Tibial nerve (tissue), 4 donors: ENCODE measurements at regions not wholly inside any gene's neighbourhood (a gene's known extent, or its start where the extent isn't known, plus 50 kb on each side); places are given as distances from the start of the nearest gene placed in this dataset.
A peak's percentile ranks its signal among the peaks of the same experiment; 100 is the strongest.

Experiments used
- DNase-seq, 2 donors: peaks; one replicate each; pipeline ENCODE4 v3.0.0-alpha.2; 2019; ENCODE audit warnings: low spot score in 2 of 2
- H3K27ac ChIP-seq, 4 donors: fragments of 200-600 bp; sonication (generic) in 3 of 4; one replicate each; pipeline ENCODE4 v1.5.1; 2017 to 2019; ENCODE audit warnings: mild to moderate bottlenecking in 1 of 4
- H3K27me3 ChIP-seq, 2 donors: fragments of 200-600 bp; sonication (generic) in 1 of 2; one replicate each; pipeline versions ENCODE4 v1.5.1 to v1.6.0; 2017 to 2019
- H3K36me3 ChIP-seq, 3 donors: fragments of 200-600 bp; sonication (generic); one replicate each; pipeline ENCODE4 v1.5.1; 2018 to 2019
- H3K4me1 ChIP-seq, 4 donors: fragments of 200-600 bp; sonication (generic) in 3 of 4; one replicate each; pipeline ENCODE4 v1.5.1; 2017 to 2019
- H3K4me3 ChIP-seq, 4 donors: fragments of 200-600 bp; sonication (generic) in 3 of 4; one replicate each; pipeline ENCODE4 v1.5.1; 2017 to 2019; ENCODE audit warnings: mild to moderate bottlenecking in 1 of 4, moderate library complexity in 1 of 4
- H3K9me3 ChIP-seq, 4 donors: fragments of 200-600 bp; sonication (generic) in 3 of 4; one replicate each; pipeline ENCODE4 v1.5.1; 2017 to 2019
- CTCF ChIP-seq, 5 experiments: fragments of 200-600 bp in 3 of 5; fragments of 450-650 bp in 2 of 5; sonication (generic) in 3 of 5; IDR thresholded peaks; one replicate each; pipeline ENCODE4 v1.5.1; 2016 to 2019; ENCODE audit warnings: antibody characterized with exemption in 5 of 5, mild to moderate bottlenecking in 3 of 5, moderate library complexity in 2 of 5
- EP300 ChIP-seq, 2 donors: sonication (generic); formaldehyde crosslinking; IDR thresholded peaks; one replicate each; pipeline ENCODE4 v1.6.1; 2017; ENCODE audit warnings: antibody characterized with exemption in 2 of 2, mild to moderate bottlenecking in 1 of 2
- POLR2A ChIP-seq, 2 donors: fragments of 450-650 bp; IDR thresholded peaks; one replicate each; pipeline ENCODE4 v1.6.1; 2017; ENCODE audit warnings: antibody characterized with exemption in 2 of 2, mild to moderate bottlenecking in 2 of 2, moderate library complexity in 2 of 2
- WGBS, 2 donors: methylation state at CpG; one replicate each; pipeline ENCODE4 v1.1.5; 2018; 5-methylcytosine and 5-hydroxymethylcytosine counted together

GRCh38 chr6:113147544-113147943 lies 709.6 kb upstream of the MARCKS start:
- TF ChIP-seq POLR2A (IDR thresholded peaks at IDR 0.05): no peak
- no peak for TF ChIP-seq CTCF (IDR thresholded peaks at IDR 0.05)
- no peak for TF ChIP-seq EP300 (IDR thresholded peaks at IDR 0.05)
- Histone ChIP-seq H3K27ac (no peak overlapping the region), H3K9me3 (peaks cover 0 to 6% (median 0%) of the 10 kb centered on the region in 4 donors), H3K4me3 (no peak overlapping the region), H3K27me3 (no peaks in the 10 kb centered on the region), H3K4me1 (no peaks in the 10 kb centered on the region), H3K36me3 (no peaks in the 10 kb centered on the region)
- 92 to 96% methylated on average over 2 of the region's 2 CpGs for WGBS, 2 donors
- no peak for DNase-seq

GRCh38 chr6:113148566-113148965 lies 708.6 kb upstream of the MARCKS start:
- TF ChIP-seq EP300 (IDR thresholded peaks at IDR 0.05) (no peak), POLR2A (IDR thresholded peaks at IDR 0.05) (no peak), CTCF (IDR thresholded peaks at IDR 0.05) (no peak)
- H3K9me3 ChIP-seq: peaks cover 0 to 6% (median 0%) of the 10 kb centered on the region in 4 donors
- no peak for DNase-seq
- H3K4me3 ChIP-seq: no peak overlapping the region
- H3K4me1 ChIP-seq: no peaks in the 10 kb centered on the region
- no peaks in the 10 kb centered on the region for H3K36me3 ChIP-seq
- H3K27ac ChIP-seq: no peak overlapping the region
- no peaks in the 10 kb centered on the region for H3K27me3 ChIP-seq

GRCh38 chr6:113149511-113149910 lies 707.6 kb upstream of the MARCKS start:
- Histone ChIP-seq H3K36me3 (no peaks in the 10 kb centered on the region), H3K27ac (no peak overlapping the region), H3K4me1 (no peaks in the 10 kb centered on the region), H3K27me3 (no peaks in the 10 kb centered on the region), H3K4me3 (no peak overlapping the region), H3K9me3 (peaks cover 0 to 6% (median 0%) of the 10 kb centered on the region in 4 donors)
- WGBS, 2 donors: 94 to 98% methylated on average over 1 of the region's 1 CpG
- DNase-seq: no peak
- TF ChIP-seq POLR2A (IDR thresholded peaks at IDR 0.05): no peak

GRCh38 chr6:113160306-113161017 lies 696.7 kb upstream of the MARCKS start:
- no peak for DNase-seq
- Histone ChIP-seq H3K36me3 (no peaks in the 10 kb centered on the region), H3K4me3 (no peak overlapping the region), H3K9me3 (no peaks in the 10 kb centered on the region), H3K27me3 (no peaks in the 10 kb centered on the region), H3K4me1 (peaks cover 0 to 18% (median 5%) of the 10 kb centered on the region in 4 donors), H3K27ac (peak overlapping the region in 2 of 4 donors; percentile 4 to 29)
- no peak for TF ChIP-seq EP300 (IDR thresholded peaks at IDR 0.05)
- no peak for TF ChIP-seq CTCF (IDR thresholded peaks at IDR 0.05)
- TF ChIP-seq POLR2A (IDR thresholded peaks at IDR 0.05): no peak
- 29 to 30% methylated on average over 5 of the region's 5 CpGs for WGBS, 2 donors

- no peaks in the 10 kb centered on the region for H3K9me3 ChIP-seq
- WGBS, 2 donors: 64 to 74% methylated on average over 1 of the region's 1 CpG
- TF ChIP-seq EP300 (IDR thresholded peaks at IDR 0.05): no peak
- TF ChIP-seq CTCF (IDR thresholded peaks at IDR 0.05): no peak
- TF ChIP-seq POLR2A (IDR thresholded peaks at IDR 0.05): no peak
- no peaks in the 10 kb centered on the region for H3K27me3 ChIP-seq
- H3K27ac ChIP-seq: peak overlapping the region in 1 of 4 donors; percentile 29
- H3K4me3 ChIP-seq: no peak overlapping the region
- no peak for DNase-seq
- H3K36me3 ChIP-seq: no peaks in the 10 kb centered on the region
- H3K4me1 ChIP-seq: peaks cover 0 to 18% (median 5%) of the 10 kb centered on the region in 4 donors
These were observed 696.2 kb upstream of the MARCKS start for GRCh38 chr6:113161018-113161315.
